ENCODE measurements at regions not wholly inside any gene's neighbourhood (a gene's known extent, or its start where the extent isn't known, plus 50 kb on each side); places are given as distances from the start of the nearest gene placed in this dataset.
A peak's percentile ranks its signal among the peaks of the same experiment; 100 is the strongest.

DNA sequence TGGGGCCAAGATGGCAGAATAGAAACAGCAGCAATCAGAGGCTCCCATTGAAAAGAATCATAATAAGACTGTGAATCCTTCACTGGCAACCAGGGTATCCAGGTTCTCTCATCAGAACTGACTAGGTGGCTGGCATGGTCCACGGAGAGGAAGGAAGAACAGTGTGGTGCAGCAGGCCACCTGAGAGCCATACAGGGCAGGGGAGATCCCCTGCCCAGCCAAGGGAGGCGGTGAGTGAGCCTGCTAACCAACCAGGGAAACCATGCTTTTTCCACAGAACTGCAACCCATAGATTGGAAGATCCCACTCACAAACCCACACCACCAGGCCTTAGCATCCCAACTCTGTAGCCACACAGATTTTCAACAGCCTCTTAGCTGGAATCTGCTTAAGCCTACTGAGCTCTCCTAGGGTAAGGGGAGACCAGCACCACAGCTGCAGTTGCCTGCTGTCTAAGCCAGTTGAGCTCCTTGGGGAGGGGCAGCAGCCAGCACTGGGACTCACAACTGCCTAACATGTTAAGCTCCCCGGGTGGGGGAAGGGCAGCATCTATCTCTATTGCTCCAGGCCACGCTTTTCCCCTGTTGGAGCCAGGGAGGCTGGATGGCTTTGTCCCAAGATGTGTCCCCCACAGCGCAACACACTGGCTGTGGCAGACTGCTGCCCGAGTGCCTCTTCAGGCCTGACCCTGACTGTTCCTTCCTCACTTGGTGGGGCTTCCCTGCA, 342.6 kb upstream of the CCDC196 start:
- Mint-ChIP-seq H3K27me3 (no peaks in the 10 kb centered on the region), H3K9me3 (peaks cover 3% of the 10 kb centered on the region), H3K36me3 (no peaks in the 10 kb centered on the region), H3K4me3 (no peak overlapping the region), H3K27ac (no peak overlapping the region), H3K4me1 (no peaks in the 10 kb centered on the region)
- DNase-seq: no peak

GRCh38 chr14:66152302-66152701, 333.9 kb upstream of the CCDC196 start:
- Mint-ChIP-seq H3K9me3 (peaks cover 3% of the 10 kb centered on the region), H3K36me3 (no peaks in the 10 kb centered on the region), H3K27me3 (no peaks in the 10 kb centered on the region), H3K4me3 (no peak overlapping the region), H3K27ac (no peak overlapping the region), H3K4me1 (no peaks in the 10 kb centered on the region)
- no peak for DNase-seq

- DNase-seq: no peak
- Mint-ChIP-seq H3K4me1 (no peaks in the 10 kb centered on the region), H3K9me3 (peaks cover 3% of the 10 kb centered on the region), H3K27me3 (no peaks in the 10 kb centered on the region), H3K36me3 (no peaks in the 10 kb centered on the region), H3K4me3 (no peak overlapping the region), H3K27ac (no peak overlapping the region)
These were observed 333.4 kb upstream of the CCDC196 start for GRCh38 chr14:66152747-66153146.

DNA sequence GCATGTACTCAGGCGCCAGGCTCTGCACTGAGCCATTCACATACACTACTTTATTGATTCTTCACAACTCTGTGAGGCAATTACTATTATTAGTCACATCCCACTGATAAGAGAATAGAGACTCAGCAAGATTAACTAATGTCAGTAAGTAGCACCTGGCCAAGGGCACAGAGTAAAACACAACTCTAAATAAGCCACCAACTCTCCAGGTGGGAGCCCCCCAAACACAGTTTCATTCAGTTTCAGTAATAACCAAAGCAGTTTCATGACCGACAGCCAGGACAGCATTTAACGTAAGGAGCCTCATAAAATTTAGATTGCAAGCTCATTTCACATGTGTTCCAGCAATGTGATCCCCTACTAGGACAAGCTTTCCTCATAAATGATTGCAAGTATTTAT, 323.1 kb upstream of the CCDC196 start:
- no peak for DNase-seq
- no peaks in the 10 kb centered on the region for H3K4me1 Mint-ChIP-seq

DNA sequence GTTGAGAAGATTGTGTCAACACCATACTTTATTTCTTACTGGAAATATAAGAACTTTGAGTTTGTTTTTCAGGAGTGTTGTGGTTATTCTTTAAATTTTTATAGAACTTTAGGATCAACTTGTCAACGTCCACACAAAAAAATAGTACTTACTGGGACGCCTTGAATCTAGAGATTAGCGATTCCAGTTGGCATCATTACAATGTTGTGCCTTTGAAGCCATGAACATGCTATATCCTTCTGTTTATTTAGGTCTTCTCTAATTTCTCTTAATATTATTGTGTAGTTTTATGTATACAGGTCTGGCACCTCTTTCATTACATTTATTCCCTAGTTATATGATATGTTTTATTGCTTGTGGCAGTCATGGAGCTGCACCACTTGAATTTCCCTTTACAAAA, 320.8 kb upstream of the CCDC196 start:
- H3K27me3 Mint-ChIP-seq: peaks cover 3% of the 10 kb centered on the region
- H3K4me1 Mint-ChIP-seq: no peaks in the 10 kb centered on the region
- no peak for DNase-seq
- H3K36me3 Mint-ChIP-seq: no peaks in the 10 kb centered on the region
- H3K4me3 Mint-ChIP-seq: no peak overlapping the region
- no peak overlapping the region for H3K27ac Mint-ChIP-seq
- H3K9me3 Mint-ChIP-seq: no peaks in the 10 kb centered on the region

More for the DNA sequence above, 323.1 kb upstream of the CCDC196 start:
- Mint-ChIP-seq H3K27me3 (peaks cover 1% of the 10 kb centered on the region), H3K4me3 (no peak overlapping the region), H3K27ac (no peak overlapping the region), H3K9me3 (no peaks in the 10 kb centered on the region), H3K36me3 (no peaks in the 10 kb centered on the region)

GRCh38 chr14:66174453-66174891, 311.7 kb upstream of the CCDC196 start:
- Mint-ChIP-seq H3K36me3 (no peaks in the 10 kb centered on the region), H3K4me1 (no peaks in the 10 kb centered on the region), H3K27ac (no peak overlapping the region), H3K4me3 (no peak overlapping the region), H3K9me3 (no peaks in the 10 kb centered on the region), H3K27me3 (peaks cover 9% of the 10 kb centered on the region)
- DNase-seq: no peak

DNA sequence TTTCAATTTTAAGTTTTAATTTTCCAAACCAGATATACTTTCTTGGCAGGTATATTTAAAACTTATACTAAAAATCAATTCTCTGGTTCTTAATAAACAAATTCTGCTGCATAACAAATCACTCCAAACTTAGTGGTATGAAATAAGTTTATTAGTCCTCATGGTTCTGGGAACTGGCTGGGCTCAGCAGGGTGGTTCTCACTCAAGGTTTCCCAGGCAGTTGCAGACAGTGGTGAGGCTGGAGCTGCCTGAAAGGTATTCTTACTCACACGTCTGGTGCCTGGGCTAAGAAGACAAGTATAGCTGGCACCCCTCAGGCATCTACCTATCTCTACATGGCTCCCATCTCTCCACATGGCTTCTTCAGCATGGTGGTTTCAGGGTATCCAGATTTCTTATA, 308.2 kb upstream of the CCDC196 start:
- Mint-ChIP-seq H3K4me1 (no peaks in the 10 kb centered on the region), H3K9me3 (no peaks in the 10 kb centered on the region), H3K27me3 (peaks cover 7% of the 10 kb centered on the region), H3K36me3 (no peaks in the 10 kb centered on the region), H3K27ac (no peak overlapping the region), H3K4me3 (no peak overlapping the region)
- no peak for DNase-seq

GRCh38 chr14:66196670-66197069, 289.5 kb upstream of the CCDC196 start:
- DNase-seq: no peak
- Mint-ChIP-seq H3K27ac (no peak overlapping the region), H3K9me3 (peaks cover 9% of the 10 kb centered on the region), H3K4me1 (no peaks in the 10 kb centered on the region), H3K27me3 (peaks cover 21% of the 10 kb centered on the region), H3K36me3 (no peaks in the 10 kb centered on the region), H3K4me3 (no peak overlapping the region)

- Mint-ChIP-seq H3K4me3 (no peak overlapping the region), H3K9me3 (peaks cover 10% of the 10 kb centered on the region), H3K4me1 (no peaks in the 10 kb centered on the region), H3K36me3 (no peaks in the 10 kb centered on the region), H3K27me3 (peaks cover 21% of the 10 kb centered on the region), H3K27ac (no peak overlapping the region)
- no peak for DNase-seq
These were observed 288.9 kb upstream of the CCDC196 start for GRCh38 chr14:66197276-66197675.

DNA sequence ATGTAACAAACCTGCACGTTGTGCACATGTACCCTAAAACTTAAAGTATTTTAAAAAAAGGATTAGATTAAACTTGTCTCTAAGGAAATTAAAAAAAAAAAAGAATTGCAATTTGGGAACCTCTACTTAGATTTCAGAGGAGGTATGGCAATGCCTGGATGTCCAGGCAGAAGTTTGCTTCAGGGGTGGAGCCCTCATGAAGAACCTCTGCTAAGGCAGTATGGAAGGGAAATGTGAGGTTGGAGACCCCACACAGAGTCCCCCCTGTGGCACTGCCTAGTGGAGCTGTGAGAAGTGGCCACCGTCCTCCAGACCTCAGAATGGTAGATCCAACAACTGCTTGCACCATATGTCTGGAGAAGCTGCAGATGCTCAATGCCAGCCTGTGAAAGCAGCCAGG, 279.6 kb upstream of the CCDC196 start:
- no peak overlapping the region for H3K4me3 Mint-ChIP-seq
- H3K36me3 Mint-ChIP-seq: no peaks in the 10 kb centered on the region
- H3K9me3 Mint-ChIP-seq: peaks cover 33% of the 10 kb centered on the region
- no peaks in the 10 kb centered on the region for H3K4me1 Mint-ChIP-seq
- DNase-seq: no peak
- no peak overlapping the region for H3K27ac Mint-ChIP-seq
- peaks cover 3% of the 10 kb centered on the region for H3K27me3 Mint-ChIP-seq

DNA sequence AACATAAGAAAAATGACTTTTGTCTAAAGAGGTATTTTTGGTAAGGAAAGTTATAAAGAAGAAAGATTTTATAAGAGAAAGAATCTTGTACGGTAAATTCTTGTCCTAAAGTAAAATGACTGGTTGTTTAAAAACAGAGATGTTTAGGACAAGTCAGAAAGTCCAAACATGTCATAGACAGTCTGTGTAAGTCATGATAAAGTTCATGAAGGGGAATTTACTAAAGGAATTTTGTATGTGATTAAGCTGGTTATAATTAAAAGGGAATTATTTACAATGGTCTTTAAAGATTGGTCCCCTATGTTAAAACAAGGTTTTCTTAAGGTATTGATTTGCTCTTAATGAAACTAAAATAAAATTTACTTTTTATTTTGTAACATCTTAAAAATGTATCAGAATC, 269.4 kb upstream of the CCDC196 start:
- no peaks in the 10 kb centered on the region for H3K4me1 Mint-ChIP-seq
- H3K27me3 Mint-ChIP-seq: peaks cover 4% of the 10 kb centered on the region
- no peak overlapping the region for H3K27ac Mint-ChIP-seq
- peaks cover 5% of the 10 kb centered on the region for H3K9me3 Mint-ChIP-seq
- H3K36me3 Mint-ChIP-seq: peaks cover 4% of the 10 kb centered on the region
- no peak for DNase-seq
- H3K4me3 Mint-ChIP-seq: no peak overlapping the region

- DNase-seq: no peak
- Mint-ChIP-seq H3K36me3 (peaks cover 4% of the 10 kb centered on the region), H3K27me3 (no peaks in the 10 kb centered on the region), H3K9me3 (peaks cover 5% of the 10 kb centered on the region), H3K27ac (no peak overlapping the region), H3K4me1 (no peaks in the 10 kb centered on the region), H3K4me3 (no peak overlapping the region)
These were observed 266.3 kb upstream of the CCDC196 start for GRCh38 chr14:66219886-66220285.

DNA sequence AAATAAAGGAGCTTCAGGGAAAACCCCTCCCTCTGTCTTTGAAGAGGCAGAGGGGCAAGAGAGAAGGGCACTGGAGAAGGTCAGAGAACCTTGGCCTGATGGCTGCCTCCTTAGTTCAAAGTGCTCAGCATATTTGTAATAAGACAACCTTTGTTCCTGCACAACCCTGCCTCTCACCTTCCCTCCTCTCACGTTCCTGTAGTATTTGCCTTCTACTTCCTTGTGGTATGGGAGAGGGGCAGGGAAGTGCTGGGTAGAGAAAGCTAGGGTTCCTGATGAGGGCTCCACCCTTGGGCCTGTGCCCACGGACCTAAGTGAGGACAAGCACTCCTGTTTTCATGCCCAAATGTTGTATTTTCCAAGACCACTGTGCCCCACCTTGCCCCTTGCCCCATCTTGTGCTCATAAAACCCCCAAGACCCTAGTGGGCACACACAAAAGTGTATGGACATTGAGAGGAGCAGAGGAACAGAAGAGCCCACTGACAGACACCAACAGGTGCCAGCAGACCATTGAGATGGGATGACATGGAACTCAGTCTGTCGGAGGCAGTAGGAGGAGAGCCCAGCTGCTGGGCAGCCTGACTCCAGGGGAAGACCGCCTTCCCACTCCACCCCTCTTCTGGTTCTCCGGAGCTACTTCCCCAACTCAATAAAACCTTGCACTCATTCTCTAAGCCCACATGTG, 261.5 kb upstream of the CCDC196 start:
- Mint-ChIP-seq H3K27me3 (no peaks in the 10 kb centered on the region), H3K9me3 (peaks cover 8% of the 10 kb centered on the region), H3K36me3 (peaks cover 2% of the 10 kb centered on the region), H3K4me3 (no peak overlapping the region), H3K27ac (no peak overlapping the region), H3K4me1 (peaks cover 6% of the 10 kb centered on the region)
- no peak for DNase-seq

GRCh38 chr14:66225337-66225736, 260.8 kb upstream of the CCDC196 start:
- peaks cover 6% of the 10 kb centered on the region for H3K4me1 Mint-ChIP-seq
- H3K36me3 Mint-ChIP-seq: peaks cover 4% of the 10 kb centered on the region
- no peak overlapping the region for H3K27ac Mint-ChIP-seq

GRCh38 chr14:66228267-66228970, 257.8 kb upstream of the CCDC196 start:
- H3K36me3 Mint-ChIP-seq: peaks cover 4% of the 10 kb centered on the region
- peaks cover 10% of the 10 kb centered on the region for H3K9me3 Mint-ChIP-seq
- peaks cover 18% of the 10 kb centered on the region for H3K27me3 Mint-ChIP-seq
- no peak overlapping the region for H3K27ac Mint-ChIP-seq
- H3K4me1 Mint-ChIP-seq: peaks cover 6% of the 10 kb centered on the region
- H3K4me3 Mint-ChIP-seq: no peak overlapping the region
- peak; percentile 7 for DNase-seq

More at GRCh38 chr14:66225337-66225736, 260.8 kb upstream of the CCDC196 start:
- Mint-ChIP-seq H3K9me3 (peaks cover 10% of the 10 kb centered on the region), H3K4me3 (no peak overlapping the region), H3K27me3 (no peaks in the 10 kb centered on the region)
- no peak for DNase-seq

All from activated naive CD8-positive, alpha-beta T cell treated with anti-CD3 and anti-CD28 coated beads for 36 hours (primary cell).